ENCODE measurements at regions not wholly inside any gene's neighbourhood (a gene's known extent, or its start where the extent isn't known, plus 50 kb on each side); places are given as distances from the start of the nearest gene placed in this dataset.

GRCh38 chr9:115169003-115169402 lies 51.0 kb upstream of the TNC start:
- DNase-seq = no peak

- DNase-seq = no peak
Observed at GRCh38 chr9:115170358-115171073, 52.6 kb upstream of the TNC start.

GRCh38 chr9:115171921-115172388 lies 54.0 kb upstream of the TNC start:
- DNase-seq = no peak

- DNase-seq = no peak
Observed at GRCh38 chr9:115182264-115182663, 64.3 kb upstream of the TNC start.

GRCh38 chr9:115183436-115183835 lies 65.5 kb upstream of the TNC start:
- DNase-seq = peak; percentile 4

- no peak for DNase-seq
Observed at GRCh38 chr9:115189686-115190085, 71.7 kb upstream of the TNC start.

GRCh38 chr9:115191667-115192066 lies 73.7 kb upstream of the TNC start:
- DNase-seq = no peak

- DNase-seq = no peak
Observed at GRCh38 chr9:115192280-115192679, 74.3 kb upstream of the TNC start.

GRCh38 chr9:115192835-115193525 lies 75.0 kb upstream of the TNC start:
- no peak for DNase-seq

GRCh38 chr9:115193777-115194176 lies 75.8 kb upstream of the TNC start:
- DNase-seq = no peak

GRCh38 chr9:115194216-115194615 lies 76.3 kb upstream of the TNC start:
- no peak for DNase-seq

GRCh38 chr9:115195912-115196311 lies 78.0 kb upstream of the TNC start:
- DNase-seq = no peak

- DNase-seq = no peak
Observed at GRCh38 chr9:115196919-115197318, 79.0 kb upstream of the TNC start.

- no peak for DNase-seq
Observed at GRCh38 chr9:115198001-115198400, 80.0 kb upstream of the TNC start.

GRCh38 chr9:115200711-115201505 lies 83.0 kb upstream of the TNC start:
- DNase-seq = no peak

- no peak for DNase-seq
Observed at GRCh38 chr9:115202181-115202580, 84.2 kb upstream of the TNC start.

GRCh38 chr9:115202960-115203751 lies 85.2 kb upstream of the TNC start:
- peak; percentile 57 for DNase-seq

- DNase-seq = peak; percentile 26
Observed at GRCh38 chr9:115204904-115205453, 87.0 kb upstream of the TNC start.

GRCh38 chr9:115207003-115207836 lies 89.3 kb upstream of the TNC start:
- no peak for DNase-seq

GRCh38 chr9:115208501-115208900 lies 90.5 kb upstream of the TNC start:
- DNase-seq = no peak

- no peak for DNase-seq
Observed at GRCh38 chr9:115209601-115210306, 91.8 kb upstream of the TNC start.
